Type B pancreatic cell (in vitro differentiated cells): ENCODE measurements at regions not wholly inside any gene's neighbourhood (a gene's known extent, or its start where the extent isn't known, plus 50 kb on each side); places are given as distances from the start of the nearest gene placed in this dataset.
"Not testable (repeated sequence)": the region's sequence is repeated elsewhere in the genome, so short reads cannot be mapped to it uniquely, and the experiment has no call there.

ENCODE experiments used
- DNase-seq: peaks from one replicate; pipeline ENCODE4 v3.0.0; 2021; ENCODE audit warnings: mixed read lengths; ENCODE audit not compliant: unreplicated experiment; ENCODE audit errors: extremely low spot score
- H3K27ac Mint-ChIP-seq: 2 replicates; pipeline ENCODE4 v1.8.0; 2021; ENCODE audit warnings: mild to moderate bottlenecking, mixed read lengths
- H3K27me3 Mint-ChIP-seq: 2 replicates; pipeline ENCODE4 v1.8.0; 2021; ENCODE audit warnings: mixed read lengths
- H3K36me3 Mint-ChIP-seq: 2 replicates; pipeline ENCODE4 v1.8.0; 2021; ENCODE audit warnings: mixed read lengths
- H3K4me1 Mint-ChIP-seq: one replicate; pipeline ENCODE4 v1.8.0; 2021; ENCODE audit warnings: mixed read lengths; ENCODE audit not compliant: unreplicated experiment
- H3K4me3 Mint-ChIP-seq: 2 replicates; pipeline ENCODE4 v1.8.0; 2021; ENCODE audit warnings: mild to moderate bottlenecking, mixed read lengths
- H3K9me3 Mint-ChIP-seq: 2 replicates; pipeline ENCODE4 v1.8.0; 2021; ENCODE audit warnings: mixed read lengths
- CTCF ChIP-seq: fragments of 200-600 bp; sonication (generic); conservative IDR thresholded peaks from 2 replicates; pipeline ENCODE4 v1.5.0; 2021; ENCODE audit warnings: antibody characterized with exemption, mild to moderate bottlenecking

GRCh38 chrX:28126886-28127285, 145.6 kb upstream of the DCAF8L1 start:
- H3K4me3 Mint-ChIP-seq, result no peak overlapping the region
- H3K27me3 Mint-ChIP-seq, result no peaks in the 10 kb centered on the region
- no peak for TF ChIP-seq CTCF
- no peaks in the 10 kb centered on the region for H3K36me3 Mint-ChIP-seq
- no peaks in the 10 kb centered on the region for H3K9me3 Mint-ChIP-seq
- H3K27ac Mint-ChIP-seq, result no peak overlapping the region
- no peak for DNase-seq
- no peaks in the 10 kb centered on the region for H3K4me1 Mint-ChIP-seq

GRCh38 chrX:28124416-28124815, 143.2 kb upstream of the DCAF8L1 start:
- Mint-ChIP-seq H3K4me3 (no peak overlapping the region), H3K36me3 (no peaks in the 10 kb centered on the region), H3K27ac (no peak overlapping the region), H3K4me1 (no peaks in the 10 kb centered on the region), H3K27me3 (no peaks in the 10 kb centered on the region), H3K9me3 (no peaks in the 10 kb centered on the region)
- no peak for TF ChIP-seq CTCF
- DNase-seq, result no peak

GRCh38 chrX:28120580-28121245, 139.5 kb upstream of the DCAF8L1 start:
- H3K9me3 Mint-ChIP-seq, H3K4me1 Mint-ChIP-seq, DNase-seq, H3K4me3 Mint-ChIP-seq, H3K36me3 Mint-ChIP-seq, H3K27me3 Mint-ChIP-seq, H3K27ac Mint-ChIP-seq: not testable (repeated sequence)

- no peak for TF ChIP-seq CTCF
- peaks cover 5% of the 10 kb centered on the region for H3K27me3 Mint-ChIP-seq
- no peaks in the 10 kb centered on the region for H3K9me3 Mint-ChIP-seq
- H3K36me3 Mint-ChIP-seq, result no peaks in the 10 kb centered on the region
- H3K4me1 Mint-ChIP-seq, result peaks cover 5% of the 10 kb centered on the region
- no peak overlapping the region for H3K27ac Mint-ChIP-seq
- no peak for DNase-seq
- no peak overlapping the region for H3K4me3 Mint-ChIP-seq
These were observed 138.8 kb upstream of the DCAF8L1 start for GRCh38 chrX:28120072-28120471.

- no peak for TF ChIP-seq CTCF
- DNase-seq, result no peak
- peaks cover 34% of the 10 kb centered on the region for H3K4me1 Mint-ChIP-seq
- no peaks in the 10 kb centered on the region for H3K27me3 Mint-ChIP-seq
- H3K4me3 Mint-ChIP-seq, result no peak overlapping the region
- H3K9me3 Mint-ChIP-seq, result peaks cover 8% of the 10 kb centered on the region
- no peak overlapping the region for H3K27ac Mint-ChIP-seq
- no peaks in the 10 kb centered on the region for H3K36me3 Mint-ChIP-seq
These were observed 127.1 kb upstream of the DCAF8L1 start for GRCh38 chrX:28108186-28108945.

GRCh38 chrX:28099166-28099565, 117.9 kb upstream of the DCAF8L1 start:
- H3K4me1 Mint-ChIP-seq, result no peaks in the 10 kb centered on the region
- H3K36me3 Mint-ChIP-seq, result no peaks in the 10 kb centered on the region
- no peaks in the 10 kb centered on the region for H3K27me3 Mint-ChIP-seq
- peaks cover 10% of the 10 kb centered on the region for H3K9me3 Mint-ChIP-seq
- TF ChIP-seq CTCF, result no peak
- H3K27ac Mint-ChIP-seq, result no peak overlapping the region
- DNase-seq, result no peak
- no peak overlapping the region for H3K4me3 Mint-ChIP-seq
